ENCODE measurements at regions not wholly inside any gene's neighbourhood (a gene's known extent, or its start where the extent isn't known, plus 50 kb on each side); places are given as distances from the start of the nearest gene placed in this dataset.

DNA sequence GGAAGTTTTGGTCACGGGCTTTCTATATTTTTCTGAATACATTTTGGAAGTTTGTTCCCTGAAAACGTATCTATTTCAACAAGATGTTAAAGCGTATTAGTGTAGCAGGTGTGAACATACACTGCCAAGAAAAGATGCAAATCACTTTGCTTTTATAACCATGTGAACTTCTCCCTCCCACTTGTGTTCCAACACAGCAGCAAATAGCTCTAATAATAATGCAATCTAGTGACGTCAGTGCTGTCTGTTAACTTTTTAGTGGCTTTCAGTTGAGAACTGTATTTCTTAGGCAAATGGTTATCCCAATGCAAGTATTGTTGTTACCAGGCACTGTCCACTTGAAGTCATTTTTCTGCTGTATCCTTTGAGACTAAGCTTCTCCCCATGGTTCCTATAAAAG, 188.4 kb upstream of the IGFBP3 start:
- Histone ChIP-seq H3K4me3 (no peak overlapping the region), H3K4me1 (ENCODE audit: insufficient read depth) (no peaks in the 10 kb centered on the region), H3K4me2 (no peak overlapping the region), H3K79me2 (replicated peaks; ENCODE audit: insufficient read depth) (no peaks in the 10 kb centered on the region), H3K36me3 (ENCODE audit: insufficient read depth) (no peaks in the 10 kb centered on the region), H3K27ac (ENCODE audit: low read depth) (no peak overlapping the region), H3F3A (replicated peaks; ENCODE audit: low read depth) (no peaks in the 10 kb centered on the region), H2AFZ (no peak overlapping the region), H3K27me3 (ENCODE audit: insufficient read depth) (no peaks in the 10 kb centered on the region), H4K20me1 (replicated peaks; ENCODE audit: insufficient read depth) (no peaks in the 10 kb centered on the region), H3K9me2 (ENCODE audit: insufficient read depth) (no peaks in the 10 kb centered on the region)
- DNase-seq (ENCODE audit: low spot score) (no peak), ATAC-seq (no peak)
- no peaks in the 10 kb centered on the region for H3K36me3 Mint-ChIP-seq (ENCODE audit: low read depth)
- TF ChIP-seq, protein P1, sequence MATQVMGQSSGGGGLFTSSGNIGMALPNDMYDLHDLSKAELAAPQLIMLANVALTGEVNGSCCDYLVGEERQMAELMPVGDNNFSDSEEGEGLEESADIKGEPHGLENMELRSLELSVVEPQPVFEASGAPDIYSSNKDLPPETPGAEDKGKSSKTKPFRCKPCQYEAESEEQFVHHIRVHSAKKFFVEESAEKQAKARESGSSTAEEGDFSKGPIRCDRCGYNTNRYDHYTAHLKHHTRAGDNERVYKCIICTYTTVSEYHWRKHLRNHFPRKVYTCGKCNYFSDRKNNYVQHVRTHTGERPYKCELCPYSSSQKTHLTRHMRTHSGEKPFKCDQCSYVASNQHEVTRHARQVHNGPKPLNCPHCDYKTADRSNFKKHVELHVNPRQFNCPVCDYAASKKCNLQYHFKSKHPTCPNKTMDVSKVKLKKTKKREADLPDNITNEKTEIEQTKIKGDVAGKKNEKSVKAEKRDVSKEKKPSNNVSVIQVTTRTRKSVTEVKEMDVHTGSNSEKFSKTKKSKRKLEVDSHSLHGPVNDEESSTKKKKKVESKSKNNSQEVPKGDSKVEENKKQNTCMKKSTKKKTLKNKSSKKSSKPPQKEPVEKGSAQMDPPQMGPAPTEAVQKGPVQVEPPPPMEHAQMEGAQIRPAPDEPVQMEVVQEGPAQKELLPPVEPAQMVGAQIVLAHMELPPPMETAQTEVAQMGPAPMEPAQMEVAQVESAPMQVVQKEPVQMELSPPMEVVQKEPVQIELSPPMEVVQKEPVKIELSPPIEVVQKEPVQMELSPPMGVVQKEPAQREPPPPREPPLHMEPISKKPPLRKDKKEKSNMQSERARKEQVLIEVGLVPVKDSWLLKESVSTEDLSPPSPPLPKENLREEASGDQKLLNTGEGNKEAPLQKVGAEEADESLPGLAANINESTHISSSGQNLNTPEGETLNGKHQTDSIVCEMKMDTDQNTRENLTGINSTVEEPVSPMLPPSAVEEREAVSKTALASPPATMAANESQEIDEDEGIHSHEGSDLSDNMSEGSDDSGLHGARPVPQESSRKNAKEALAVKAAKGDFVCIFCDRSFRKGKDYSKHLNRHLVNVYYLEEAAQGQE (IDR thresholded peaks at IDR 0.05; ENCODE audit: unreplicated experiment), result no peak
- no peak for TF ChIP-seq JUNB (IDR thresholded peaks at IDR 0.05; ENCODE audit: unreplicated experiment)
- no peak for TF ChIP-seq POLR2AphosphoS5 (IDR thresholded peaks at IDR 0.05; ENCODE audit: low read depth)
- no peak for TF ChIP-seq ZNF331 (CRISPR knock-in tag; IDR thresholded peaks at IDR 0.05; ENCODE audit: low read depth)
- no peak for TF ChIP-seq ZNF114 (CRISPR knock-in tag; IDR thresholded peaks at IDR 0.05)
- TF ChIP-seq STAT1 (IDR thresholded peaks at IDR 0.05; ENCODE audit: unreplicated experiment), result no peak
- TF ChIP-seq, protein P2, sequence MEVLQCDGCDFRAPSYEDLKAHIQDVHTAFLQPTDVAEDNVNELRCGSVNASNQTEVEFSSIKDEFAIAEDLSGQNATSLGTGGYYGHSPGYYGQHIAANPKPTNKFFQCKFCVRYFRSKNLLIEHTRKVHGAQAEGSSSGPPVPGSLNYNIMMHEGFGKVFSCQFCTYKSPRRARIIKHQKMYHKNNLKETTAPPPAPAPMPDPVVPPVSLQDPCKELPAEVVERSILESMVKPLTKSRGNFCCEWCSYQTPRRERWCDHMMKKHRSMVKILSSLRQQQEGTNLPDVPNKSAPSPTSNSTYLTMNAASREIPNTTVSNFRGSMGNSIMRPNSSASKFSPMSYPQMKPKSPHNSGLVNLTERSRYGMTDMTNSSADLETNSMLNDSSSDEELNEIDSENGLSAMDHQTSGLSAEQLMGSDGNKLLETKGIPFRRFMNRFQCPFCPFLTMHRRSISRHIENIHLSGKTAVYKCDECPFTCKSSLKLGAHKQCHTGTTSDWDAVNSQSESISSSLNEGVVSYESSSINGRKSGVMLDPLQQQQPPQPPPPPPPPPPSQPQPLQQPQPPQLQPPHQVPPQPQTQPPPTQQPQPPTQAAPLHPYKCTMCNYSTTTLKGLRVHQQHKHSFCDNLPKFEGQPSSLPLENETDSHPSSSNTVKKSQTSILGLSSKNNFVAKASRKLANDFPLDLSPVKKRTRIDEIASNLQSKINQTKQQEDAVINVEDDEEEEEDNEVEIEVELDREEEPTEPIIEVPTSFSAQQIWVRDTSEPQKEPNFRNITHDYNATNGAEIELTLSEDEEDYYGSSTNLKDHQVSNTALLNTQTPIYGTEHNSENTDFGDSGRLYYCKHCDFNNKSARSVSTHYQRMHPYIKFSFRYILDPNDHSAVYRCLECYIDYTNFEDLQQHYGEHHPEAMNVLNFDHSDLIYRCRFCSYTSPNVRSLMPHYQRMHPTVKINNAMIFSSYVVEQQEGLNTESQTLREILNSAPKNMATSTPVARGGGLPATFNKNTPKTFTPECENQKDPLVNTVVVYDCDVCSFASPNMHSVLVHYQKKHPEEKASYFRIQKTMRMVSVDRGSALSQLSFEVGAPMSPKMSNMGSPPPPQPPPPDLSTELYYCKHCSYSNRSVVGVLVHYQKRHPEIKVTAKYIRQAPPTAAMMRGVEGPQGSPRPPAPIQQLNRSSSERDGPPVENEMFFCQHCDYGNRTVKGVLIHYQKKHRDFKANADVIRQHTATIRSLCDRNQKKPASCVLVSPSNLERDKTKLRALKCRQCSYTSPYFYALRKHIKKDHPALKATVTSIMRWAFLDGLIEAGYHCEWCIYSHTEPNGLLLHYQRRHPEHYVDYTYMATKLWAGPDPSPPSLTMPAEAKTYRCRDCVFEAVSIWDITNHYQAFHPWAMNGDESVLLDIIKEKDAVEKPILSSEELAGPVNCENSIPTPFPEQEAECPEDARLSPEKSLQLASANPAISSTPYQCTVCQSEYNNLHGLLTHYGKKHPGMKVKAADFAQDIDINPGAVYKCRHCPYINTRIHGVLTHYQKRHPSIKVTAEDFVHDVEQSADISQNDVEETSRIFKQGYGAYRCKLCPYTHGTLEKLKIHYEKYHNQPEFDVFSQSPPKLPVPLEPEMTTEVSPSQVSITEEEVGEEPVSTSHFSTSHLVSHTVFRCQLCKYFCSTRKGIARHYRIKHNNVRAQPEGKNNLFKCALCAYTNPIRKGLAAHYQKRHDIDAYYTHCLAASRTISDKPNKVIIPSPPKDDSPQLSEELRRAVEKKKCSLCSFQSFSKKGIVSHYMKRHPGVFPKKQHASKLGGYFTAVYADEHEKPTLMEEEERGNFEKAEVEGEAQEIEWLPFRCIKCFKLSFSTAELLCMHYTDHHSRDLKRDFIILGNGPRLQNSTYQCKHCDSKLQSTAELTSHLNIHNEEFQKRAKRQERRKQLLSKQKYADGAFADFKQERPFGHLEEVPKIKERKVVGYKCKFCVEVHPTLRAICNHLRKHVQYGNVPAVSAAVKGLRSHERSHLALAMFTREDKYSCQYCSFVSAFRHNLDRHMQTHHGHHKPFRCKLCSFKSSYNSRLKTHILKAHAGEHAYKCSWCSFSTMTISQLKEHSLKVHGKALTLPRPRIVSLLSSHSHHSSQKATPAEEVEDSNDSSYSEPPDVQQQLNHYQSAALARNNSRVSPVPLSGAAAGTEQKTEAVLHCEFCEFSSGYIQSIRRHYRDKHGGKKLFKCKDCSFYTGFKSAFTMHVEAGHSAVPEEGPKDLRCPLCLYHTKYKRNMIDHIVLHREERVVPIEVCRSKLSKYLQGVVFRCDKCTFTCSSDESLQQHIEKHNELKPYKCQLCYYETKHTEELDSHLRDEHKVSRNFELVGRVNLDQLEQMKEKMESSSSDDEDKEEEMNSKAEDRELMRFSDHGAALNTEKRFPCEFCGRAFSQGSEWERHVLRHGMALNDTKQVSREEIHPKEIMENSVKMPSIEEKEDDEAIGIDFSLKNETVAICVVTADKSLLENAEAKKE (CRISPR knock-in tag; IDR thresholded peaks at IDR 0.05), result no peak
- TF ChIP-seq, protein P3, sequence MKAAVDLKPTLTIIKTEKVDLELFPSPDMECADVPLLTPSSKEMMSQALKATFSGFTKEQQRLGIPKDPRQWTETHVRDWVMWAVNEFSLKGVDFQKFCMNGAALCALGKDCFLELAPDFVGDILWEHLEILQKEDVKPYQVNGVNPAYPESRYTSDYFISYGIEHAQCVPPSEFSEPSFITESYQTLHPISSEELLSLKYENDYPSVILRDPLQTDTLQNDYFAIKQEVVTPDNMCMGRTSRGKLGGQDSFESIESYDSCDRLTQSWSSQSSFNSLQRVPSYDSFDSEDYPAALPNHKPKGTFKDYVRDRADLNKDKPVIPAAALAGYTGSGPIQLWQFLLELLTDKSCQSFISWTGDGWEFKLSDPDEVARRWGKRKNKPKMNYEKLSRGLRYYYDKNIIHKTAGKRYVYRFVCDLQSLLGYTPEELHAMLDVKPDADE (IDR thresholded peaks at IDR 0.05), result no peak
- no peak for TF ChIP-seq EZH2 (IDR thresholded peaks at IDR 0.05; ENCODE audit: low read depth, unreplicated experiment)
- TF ChIP-seq CREB1 (CRISPR knock-in tag; IDR thresholded peaks at IDR 0.05; ENCODE audit: low read depth), result no peak
- TF ChIP-seq EZH2phosphoT487 (IDR thresholded peaks at IDR 0.05; ENCODE audit: unreplicated experiment), result no peak
- TF ChIP-seq, protein P4, sequence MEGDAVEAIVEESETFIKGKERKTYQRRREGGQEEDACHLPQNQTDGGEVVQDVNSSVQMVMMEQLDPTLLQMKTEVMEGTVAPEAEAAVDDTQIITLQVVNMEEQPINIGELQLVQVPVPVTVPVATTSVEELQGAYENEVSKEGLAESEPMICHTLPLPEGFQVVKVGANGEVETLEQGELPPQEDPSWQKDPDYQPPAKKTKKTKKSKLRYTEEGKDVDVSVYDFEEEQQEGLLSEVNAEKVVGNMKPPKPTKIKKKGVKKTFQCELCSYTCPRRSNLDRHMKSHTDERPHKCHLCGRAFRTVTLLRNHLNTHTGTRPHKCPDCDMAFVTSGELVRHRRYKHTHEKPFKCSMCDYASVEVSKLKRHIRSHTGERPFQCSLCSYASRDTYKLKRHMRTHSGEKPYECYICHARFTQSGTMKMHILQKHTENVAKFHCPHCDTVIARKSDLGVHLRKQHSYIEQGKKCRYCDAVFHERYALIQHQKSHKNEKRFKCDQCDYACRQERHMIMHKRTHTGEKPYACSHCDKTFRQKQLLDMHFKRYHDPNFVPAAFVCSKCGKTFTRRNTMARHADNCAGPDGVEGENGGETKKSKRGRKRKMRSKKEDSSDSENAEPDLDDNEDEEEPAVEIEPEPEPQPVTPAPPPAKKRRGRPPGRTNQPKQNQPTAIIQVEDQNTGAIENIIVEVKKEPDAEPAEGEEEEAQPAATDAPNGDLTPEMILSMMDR (conservative IDR thresholded peaks at IDR 0.05; ENCODE audit: low read depth in 2 of 2), result no peak
- no peak for TF ChIP-seq NANOG (IDR thresholded peaks at IDR 0.05; ENCODE audit: borderline replicate concordance)
- no peaks in the 10 kb centered on the region for H3K4me1 Mint-ChIP-seq
- no peaks in the 10 kb centered on the region for H3K9me3 Mint-ChIP-seq
- H3K27ac Mint-ChIP-seq, result no peak overlapping the region
- no peak overlapping the region for H3K4me3 Mint-ChIP-seq
- no peaks in the 10 kb centered on the region for H3K27me3 Mint-ChIP-seq (ENCODE audit: insufficient read depth, low read depth, poor library complexity)
